ENCODE measurements at regions not wholly inside any gene's neighbourhood (a gene's known extent, or its start where the extent isn't known, plus 50 kb on each side); places are given as distances from the start of the nearest gene placed in this dataset.

GRCh38 chr11:27873664-27874063 lies 173.4 kb upstream of the BDNF start:
- H3K27ac ChIP-seq (ENCODE audit: low read depth, low read length), result no peak overlapping the region
- H3K4me2 ChIP-seq (ENCODE audit: low read length), result no peak overlapping the region
- DNase-seq, result no peak
- H3K79me2 ChIP-seq (ENCODE audit: control insufficient read depth, insufficient read depth, low read length, poor library complexity), result no peaks in the 10 kb centered on the region
- H3K18ac ChIP-seq (ENCODE audit: low read length), result no peak overlapping the region
- H3K79me1 ChIP-seq (ENCODE audit: low read length), result no peaks in the 10 kb centered on the region
- no peak overlapping the region for H3K9ac ChIP-seq (ENCODE audit: low read length)
- no peak overlapping the region for H2BK5ac ChIP-seq (ENCODE audit: low read depth, low read length, poor library complexity)
- no peak overlapping the region for H4K91ac ChIP-seq (ENCODE audit: low read depth, low read length)
- no peak overlapping the region for H4K8ac ChIP-seq (ENCODE audit: low read depth, low read length)
- no peak overlapping the region for H2AFZ ChIP-seq (ENCODE audit: insufficient read depth, low read length, poor library complexity)
- no peak overlapping the region for H4K12ac ChIP-seq (ENCODE audit: low read depth, low read length)
- no peak overlapping the region for H3K4me3 ChIP-seq (ENCODE audit: low read depth, low read length)
- no peak overlapping the region for H3K14ac ChIP-seq (ENCODE audit: low read length)
- no peaks in the 10 kb centered on the region for H3K9me3 ChIP-seq (ENCODE audit: insufficient read depth, low read depth, low read length)
- H2BK120ac ChIP-seq (ENCODE audit: insufficient read depth, low read length, poor library complexity), result no peak overlapping the region
- H2AK5ac ChIP-seq (ENCODE audit: low read length), result no peak overlapping the region
- no CpG with 5 or more reads among the region's 6 CpGs for WGBS (ENCODE audit: extremely low coverage, insufficient coverage, insufficient read length)
- H3K36me3 ChIP-seq (ENCODE audit: control insufficient read depth in 1 of 2, insufficient read depth in 2 of 2, low read length in 2 of 2), result no peaks in the 10 kb centered on the region
- no peaks in the 10 kb centered on the region for H3K27me3 ChIP-seq (ENCODE audit: insufficient read depth, low read length)
- H3K4me1 ChIP-seq (ENCODE audit: control insufficient read depth in 1 of 2, insufficient read depth in 2 of 2, low read length in 2 of 2), result no peaks in the 10 kb centered on the region
- no peak overlapping the region for H3K23ac ChIP-seq (ENCODE audit: low read length)
- H3K4ac ChIP-seq (ENCODE audit: low read depth, low read length), result no peak overlapping the region
- no peak overlapping the region for H2BK12ac ChIP-seq (ENCODE audit: low read length)

- Histone ChIP-seq H2BK120ac (ENCODE audit: insufficient read depth, low read length, poor library complexity) (no peak overlapping the region), H3K27me3 (ENCODE audit: insufficient read depth, low read length) (no peaks in the 10 kb centered on the region), H3K23ac (ENCODE audit: low read length) (no peak overlapping the region), H2AK5ac (ENCODE audit: low read length) (no peak overlapping the region), H2AFZ (ENCODE audit: insufficient read depth, low read length, poor library complexity) (no peak overlapping the region), H3K9ac (ENCODE audit: low read length) (no peak overlapping the region), H3K4me3 (ENCODE audit: low read depth, low read length) (no peak overlapping the region), H3K4ac (ENCODE audit: low read depth, low read length) (no peak overlapping the region), H2BK5ac (ENCODE audit: low read depth, low read length, poor library complexity) (no peak overlapping the region), H3K79me2 (ENCODE audit: control insufficient read depth, insufficient read depth, low read length, poor library complexity) (no peaks in the 10 kb centered on the region), H4K12ac (ENCODE audit: low read depth, low read length) (no peak overlapping the region), H3K79me1 (ENCODE audit: low read length) (no peaks in the 10 kb centered on the region), H4K91ac (ENCODE audit: low read depth, low read length) (no peak overlapping the region), H3K14ac (ENCODE audit: low read length) (no peak overlapping the region), H3K18ac (ENCODE audit: low read length) (no peak overlapping the region), H3K27ac (ENCODE audit: low read depth, low read length) (no peak overlapping the region), H3K4me1 (ENCODE audit: control insufficient read depth in 1 of 2, insufficient read depth in 2 of 2, low read length in 2 of 2) (no peaks in the 10 kb centered on the region), H2BK12ac (ENCODE audit: low read length) (no peak overlapping the region), H3K36me3 (ENCODE audit: control insufficient read depth in 1 of 2, insufficient read depth in 2 of 2, low read length in 2 of 2) (no peaks in the 10 kb centered on the region), H3K4me2 (ENCODE audit: low read length) (no peak overlapping the region), H3K9me3 (ENCODE audit: insufficient read depth, low read depth, low read length) (no peaks in the 10 kb centered on the region), H4K8ac (ENCODE audit: low read depth, low read length) (no peak overlapping the region)
- no CpG with 5 or more reads among the region's 7 CpGs for whole genome bisulfite sequencing (ENCODE audit: extremely low coverage, insufficient coverage, insufficient read length)
- DNase-seq, result no peak
Observed at GRCh38 chr11:27871056-27871455, 170.8 kb upstream of the BDNF start.

- no peak overlapping the region for H2BK12ac ChIP-seq (ENCODE audit: low read length)
- H4K91ac ChIP-seq (ENCODE audit: low read depth, low read length), result no peak overlapping the region
- H3K36me3 ChIP-seq (ENCODE audit: control insufficient read depth in 1 of 2, insufficient read depth in 2 of 2, low read length in 2 of 2), result no peaks in the 10 kb centered on the region
- no peaks in the 10 kb centered on the region for H3K4me1 ChIP-seq (ENCODE audit: control insufficient read depth in 1 of 2, insufficient read depth in 2 of 2, low read length in 2 of 2)
- no peak overlapping the region for H4K8ac ChIP-seq (ENCODE audit: low read depth, low read length)
- H3K4ac ChIP-seq (ENCODE audit: low read depth, low read length), result no peak overlapping the region
- H3K9me3 ChIP-seq (ENCODE audit: insufficient read depth, low read depth, low read length), result no peaks in the 10 kb centered on the region
- no peak overlapping the region for H3K27ac ChIP-seq (ENCODE audit: low read depth, low read length)
- no peak overlapping the region for H3K14ac ChIP-seq (ENCODE audit: low read length)
- H3K9ac ChIP-seq (ENCODE audit: low read length), result no peak overlapping the region
- H3K4me3 ChIP-seq (ENCODE audit: low read depth, low read length), result no peak overlapping the region
- H3K79me1 ChIP-seq (ENCODE audit: low read length), result no peaks in the 10 kb centered on the region
- no peak overlapping the region for H3K4me2 ChIP-seq (ENCODE audit: low read length)
- H3K27me3 ChIP-seq (ENCODE audit: insufficient read depth, low read length), result no peaks in the 10 kb centered on the region
- no peak overlapping the region for H2BK5ac ChIP-seq (ENCODE audit: low read depth, low read length, poor library complexity)
- DNase-seq, result no peak
- no peak overlapping the region for H2AFZ ChIP-seq (ENCODE audit: insufficient read depth, low read length, poor library complexity)
- H3K79me2 ChIP-seq (ENCODE audit: control insufficient read depth, insufficient read depth, low read length, poor library complexity), result no peaks in the 10 kb centered on the region
- no peak overlapping the region for H3K23ac ChIP-seq (ENCODE audit: low read length)
- H3K18ac ChIP-seq (ENCODE audit: low read length), result no peak overlapping the region
- H2BK120ac ChIP-seq (ENCODE audit: insufficient read depth, low read length, poor library complexity), result no peak overlapping the region
- no peak overlapping the region for H4K12ac ChIP-seq (ENCODE audit: low read depth, low read length)
- H2AK5ac ChIP-seq (ENCODE audit: low read length), result no peak overlapping the region
Observed at GRCh38 chr11:27869701-27870100, 169.4 kb upstream of the BDNF start.

GRCh38 chr11:27868709-27869108 lies 168.5 kb upstream of the BDNF start:
- Histone ChIP-seq H3K79me1 (ENCODE audit: low read length) (no peaks in the 10 kb centered on the region), H2BK5ac (ENCODE audit: low read depth, low read length, poor library complexity) (no peak overlapping the region), H3K23ac (ENCODE audit: low read length) (no peak overlapping the region), H3K9me3 (ENCODE audit: insufficient read depth, low read depth, low read length) (no peaks in the 10 kb centered on the region), H3K14ac (ENCODE audit: low read length) (no peak overlapping the region), H2BK12ac (ENCODE audit: low read length) (no peak overlapping the region), H2AK5ac (ENCODE audit: low read length) (no peak overlapping the region), H3K27ac (ENCODE audit: low read depth, low read length) (no peak overlapping the region), H4K91ac (ENCODE audit: low read depth, low read length) (no peak overlapping the region), H3K4me2 (ENCODE audit: low read length) (no peak overlapping the region), H3K36me3 (ENCODE audit: control insufficient read depth in 1 of 2, insufficient read depth in 2 of 2, low read length in 2 of 2) (no peaks in the 10 kb centered on the region), H2AFZ (ENCODE audit: insufficient read depth, low read length, poor library complexity) (no peak overlapping the region), H3K18ac (ENCODE audit: low read length) (no peak overlapping the region), H3K9ac (ENCODE audit: low read length) (no peak overlapping the region), H3K79me2 (ENCODE audit: control insufficient read depth, insufficient read depth, low read length, poor library complexity) (no peaks in the 10 kb centered on the region), H3K4ac (ENCODE audit: low read depth, low read length) (no peak overlapping the region), H4K12ac (ENCODE audit: low read depth, low read length) (no peak overlapping the region), H3K27me3 (ENCODE audit: insufficient read depth, low read length) (no peaks in the 10 kb centered on the region), H4K8ac (ENCODE audit: low read depth, low read length) (no peak overlapping the region), H3K4me3 (ENCODE audit: low read depth, low read length) (no peak overlapping the region), H2BK120ac (ENCODE audit: insufficient read depth, low read length, poor library complexity) (no peak overlapping the region), H3K4me1 (ENCODE audit: control insufficient read depth in 1 of 2, insufficient read depth in 2 of 2, low read length in 2 of 2) (no peaks in the 10 kb centered on the region)
- WGBS (ENCODE audit: extremely low coverage, insufficient coverage, insufficient read length), result no CpG with 5 or more reads among the region's 1 CpG
- no peak for DNase-seq

DNA sequence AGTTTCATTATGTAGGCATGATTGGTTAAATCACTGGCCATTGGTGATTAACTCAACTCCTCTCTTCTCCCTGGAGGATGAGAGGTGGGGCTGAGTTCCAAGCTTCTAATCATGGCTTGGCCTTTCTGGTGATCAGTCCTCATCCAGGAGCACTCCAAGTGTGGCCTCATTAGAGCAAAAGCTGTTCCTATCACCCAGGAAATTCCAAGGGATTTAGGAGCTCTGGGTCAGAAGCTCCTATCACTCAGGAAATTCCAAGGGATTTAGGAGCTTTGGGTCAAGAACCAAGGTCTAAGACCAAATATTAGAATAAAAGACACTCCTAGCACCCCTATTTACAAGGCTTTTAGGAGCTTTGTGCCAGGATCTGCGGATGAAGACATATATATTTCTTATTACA lies 168.0 kb upstream of the BDNF start:
- Histone ChIP-seq H4K8ac (ENCODE audit: low read depth, low read length) (no peak overlapping the region), H3K9me3 (ENCODE audit: insufficient read depth, low read depth, low read length) (no peaks in the 10 kb centered on the region), H4K91ac (ENCODE audit: low read depth, low read length) (no peak overlapping the region), H3K36me3 (ENCODE audit: control insufficient read depth in 1 of 2, insufficient read depth in 2 of 2, low read length in 2 of 2) (no peaks in the 10 kb centered on the region), H3K27ac (ENCODE audit: low read depth, low read length) (no peak overlapping the region), H3K18ac (ENCODE audit: low read length) (no peak overlapping the region), H2AFZ (ENCODE audit: insufficient read depth, low read length, poor library complexity) (no peak overlapping the region), H2BK12ac (ENCODE audit: low read length) (no peak overlapping the region), H3K4me2 (ENCODE audit: low read length) (no peak overlapping the region), H3K4ac (ENCODE audit: low read depth, low read length) (no peak overlapping the region), H3K79me1 (ENCODE audit: low read length) (no peaks in the 10 kb centered on the region), H4K12ac (ENCODE audit: low read depth, low read length) (no peak overlapping the region), H3K27me3 (ENCODE audit: insufficient read depth, low read length) (no peaks in the 10 kb centered on the region), H2AK5ac (ENCODE audit: low read length) (no peak overlapping the region), H2BK120ac (ENCODE audit: insufficient read depth, low read length, poor library complexity) (no peak overlapping the region), H2BK5ac (ENCODE audit: low read depth, low read length, poor library complexity) (no peak overlapping the region), H3K9ac (ENCODE audit: low read length) (no peak overlapping the region), H3K14ac (ENCODE audit: low read length) (no peak overlapping the region), H3K23ac (ENCODE audit: low read length) (no peak overlapping the region), H3K79me2 (ENCODE audit: control insufficient read depth, insufficient read depth, low read length, poor library complexity) (no peaks in the 10 kb centered on the region), H3K4me1 (ENCODE audit: control insufficient read depth in 1 of 2, insufficient read depth in 2 of 2, low read length in 2 of 2) (no peaks in the 10 kb centered on the region), H3K4me3 (ENCODE audit: low read depth, low read length) (no peak overlapping the region)
- no CpG with 5 or more reads among the region's 1 CpG for WGBS (ENCODE audit: extremely low coverage, insufficient coverage, insufficient read length)
- DNase-seq, result no peak

All from trophoblast cell (in vitro differentiated cells and primary cell).